ENCODE measurements at regions not wholly inside any gene's neighbourhood (a gene's known extent, or its start where the extent isn't known, plus 50 kb on each side); places are given as distances from the start of the nearest gene placed in this dataset.

DNA sequence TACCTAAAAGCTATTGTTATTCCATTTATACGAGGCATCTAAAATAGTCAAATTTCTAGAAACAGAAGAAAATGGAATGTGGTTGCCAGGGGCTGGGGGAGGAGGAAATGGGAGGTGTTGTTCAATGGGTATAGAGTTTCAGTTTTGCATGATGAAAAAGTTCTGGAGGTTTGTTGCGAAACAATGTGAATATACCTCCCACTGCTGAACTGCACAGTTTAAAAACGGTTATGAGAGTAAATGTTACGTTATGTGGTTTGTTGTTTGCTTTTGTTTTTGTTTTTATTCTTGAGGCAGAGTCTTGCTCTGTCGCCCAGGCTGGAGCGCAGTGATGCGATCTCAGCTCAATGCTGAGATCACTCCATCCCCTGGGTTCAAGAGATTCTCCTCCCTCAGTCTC is 64.9 kb upstream of the NRBF2 start:
- peaks cover 0 to 23% (median 2%) of the 10 kb centered on the region in 9 donors for H3K27me3 ChIP-seq
- H3K9me3 ChIP-seq, result no peaks in the 10 kb centered on the region
- 82 to 86% (median 85%) methylated on average over 7 of the region's 7 CpGs for WGBS, 4 donors
- no peaks in the 10 kb centered on the region for H3K4me1 ChIP-seq
- ATAC-seq (no peak), DNase-seq (no peak)
- TF ChIP-seq CTCF (IDR thresholded peaks at IDR 0.05) (no peak), POLR2A (IDR thresholded peaks at IDR 0.05) (no peak)
- no peak overlapping the region for H3K4me3 ChIP-seq
- no peaks in the 10 kb centered on the region for H3K36me3 ChIP-seq
- H3K27ac ChIP-seq, result no peak overlapping the region
- intact Hi-C loops (cut with DNase I), result no loop called here

DNA sequence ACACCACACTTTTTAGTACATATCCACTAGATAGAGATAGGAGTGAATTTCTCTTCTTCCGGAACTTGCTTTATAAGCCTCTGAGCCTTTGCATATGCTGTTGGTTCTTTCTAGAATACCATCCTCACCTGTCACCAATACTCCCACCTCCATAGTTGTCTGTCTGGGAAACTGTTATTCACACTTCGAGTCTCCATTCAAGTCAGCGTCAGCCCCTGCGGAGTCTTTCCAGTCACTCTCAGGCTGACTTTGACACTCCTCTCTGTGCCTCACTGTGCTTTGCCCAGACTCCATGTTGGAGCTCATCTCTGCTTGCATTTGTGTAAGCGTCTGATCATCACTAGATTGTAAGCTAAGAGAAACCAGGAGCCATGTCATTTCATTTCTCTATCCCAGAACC is 66.5 kb upstream of the NRBF2 start:
- intact Hi-C loops (cut with DNase I), result no loop called here
- Histone ChIP-seq H3K4me3 (no peak overlapping the region), H3K27me3 (peaks cover 0 to 25% (median 2%) of the 10 kb centered on the region in 9 donors), H3K9me3 (no peaks in the 10 kb centered on the region), H3K4me1 (no peaks in the 10 kb centered on the region), H3K27ac (no peak overlapping the region), H3K36me3 (no peaks in the 10 kb centered on the region)
- ATAC-seq (no peak), DNase-seq (no peak)
- WGBS, 4 donors, result 83 to 88% (median 86%) methylated on average over 5 of the region's 5 CpGs
- no peak for TF ChIP-seq CTCF (IDR thresholded peaks at IDR 0.05)
- TF ChIP-seq POLR2A (IDR thresholded peaks at IDR 0.05), result no peak

DNA sequence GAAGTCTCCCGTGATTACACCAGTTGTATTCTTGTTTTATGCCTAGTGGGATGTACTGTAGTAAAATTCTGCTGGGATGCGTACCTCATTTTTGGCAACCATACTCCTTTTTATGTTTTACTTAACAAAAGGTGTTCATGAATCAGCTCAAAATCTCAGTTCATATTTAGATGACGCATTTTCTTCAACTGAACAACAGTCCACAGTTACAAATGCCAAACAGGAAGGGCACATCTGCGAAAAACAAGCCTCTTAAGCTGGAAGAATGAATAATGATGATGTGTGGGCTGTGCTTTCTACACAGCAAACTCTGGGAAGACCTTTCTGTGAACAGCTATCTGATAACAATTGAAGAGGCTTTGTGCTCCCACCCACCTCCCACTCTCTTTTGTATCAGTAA is 68.4 kb upstream of the NRBF2 start:
- no peak for TF ChIP-seq POLR2A (IDR thresholded peaks at IDR 0.05)
- no peak for TF ChIP-seq CTCF (IDR thresholded peaks at IDR 0.05)
- Histone ChIP-seq H3K4me1 (no peaks in the 10 kb centered on the region), H3K27ac (no peak overlapping the region), H3K27me3 (peaks cover 0 to 29% (median 1%) of the 10 kb centered on the region in 9 donors), H3K36me3 (no peaks in the 10 kb centered on the region), H3K9me3 (no peaks in the 10 kb centered on the region), H3K4me3 (no peak overlapping the region)
- DNase-seq, result no peak
- 45 to 59% (median 51%) methylated on average over 4 of the region's 4 CpGs for WGBS, 4 donors
- ATAC-seq, result no peak
- intact Hi-C loops (cut with DNase I), result no loop called here

GRCh38 chr10:63058236-63058635 is 74.9 kb upstream of the NRBF2 start:
- intact Hi-C loops (cut with DNase I), result no loop called here
- no peaks in the 10 kb centered on the region for H3K36me3 ChIP-seq
- no peaks in the 10 kb centered on the region for H3K4me1 ChIP-seq
- no peak overlapping the region for H3K4me3 ChIP-seq
- ATAC-seq (no peak), DNase-seq (no peak)
- H3K27ac ChIP-seq, result no peak overlapping the region
- H3K27me3 ChIP-seq, result peaks cover 0 to 8% (median 0%) of the 10 kb centered on the region in 9 donors
- H3K9me3 ChIP-seq, result no peaks in the 10 kb centered on the region
- no peak for TF ChIP-seq POLR2A (IDR thresholded peaks at IDR 0.05)
- TF ChIP-seq CTCF (IDR thresholded peaks at IDR 0.05), result no peak
